ENCODE measurements at regions not wholly inside any gene's neighbourhood (a gene's known extent, or its start where the extent isn't known, plus 50 kb on each side); places are given as distances from the start of the nearest gene placed in this dataset.
"Not testable (repeated sequence)": the region's sequence is repeated elsewhere in the genome, so short reads cannot be mapped to it uniquely, and the experiment has no call there.

DNA sequence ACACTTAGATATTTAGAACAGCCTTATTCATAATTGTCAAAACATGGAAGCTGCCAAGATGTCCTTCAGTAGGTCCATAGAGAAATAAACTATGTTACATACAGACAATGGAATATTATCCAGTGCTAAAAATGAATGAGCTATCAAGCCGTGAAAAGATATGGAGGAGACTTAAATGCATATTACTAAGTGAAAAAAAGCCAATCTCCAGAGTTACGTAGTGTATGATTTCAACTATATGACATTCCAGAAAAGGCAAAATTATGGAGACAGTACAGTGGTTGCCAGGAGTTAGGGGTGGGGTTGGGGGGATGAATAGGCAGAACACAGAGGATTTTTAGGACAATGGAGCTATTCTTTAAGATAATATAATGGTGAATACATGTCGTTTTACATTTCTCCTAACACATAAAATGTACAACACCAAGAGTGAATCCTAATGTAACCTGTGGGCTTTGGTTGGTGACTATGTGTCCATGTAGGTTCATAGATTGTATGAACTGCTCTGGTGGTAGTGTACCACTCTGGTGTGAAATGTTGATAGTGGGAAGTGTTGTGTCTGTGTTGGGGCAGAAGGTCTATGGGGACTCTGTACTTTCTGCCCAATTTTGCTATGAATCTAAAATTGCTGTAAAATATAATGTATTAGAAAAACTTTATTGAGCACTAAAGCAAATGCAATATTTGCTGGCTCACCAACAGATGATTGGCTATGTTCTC is 122.6 kb downstream of the USP22 start:
- Histone ChIP-seq H3K36me3 (ENCODE audit: control insufficient read depth, insufficient read depth, low read length, severe bottlenecking) (no peaks in the 10 kb centered on the region), H3K9ac (ENCODE audit: low read length) (no peak overlapping the region), H3K27me3 (replicated peaks; ENCODE audit: control insufficient read depth, insufficient read depth, low read length) (no peaks in the 10 kb centered on the region), H3K9me3 (ENCODE audit: control insufficient read depth, low read length) (no peaks in the 10 kb centered on the region), H3K4me1 (ENCODE audit: control insufficient read depth, insufficient read depth, low read length) (peaks cover 11% of the 10 kb centered on the region), H3K4me3 (ENCODE audit: low read length) (no peak overlapping the region)
- DNase-seq (ENCODE audit: low read depth) = no peak

DNA sequence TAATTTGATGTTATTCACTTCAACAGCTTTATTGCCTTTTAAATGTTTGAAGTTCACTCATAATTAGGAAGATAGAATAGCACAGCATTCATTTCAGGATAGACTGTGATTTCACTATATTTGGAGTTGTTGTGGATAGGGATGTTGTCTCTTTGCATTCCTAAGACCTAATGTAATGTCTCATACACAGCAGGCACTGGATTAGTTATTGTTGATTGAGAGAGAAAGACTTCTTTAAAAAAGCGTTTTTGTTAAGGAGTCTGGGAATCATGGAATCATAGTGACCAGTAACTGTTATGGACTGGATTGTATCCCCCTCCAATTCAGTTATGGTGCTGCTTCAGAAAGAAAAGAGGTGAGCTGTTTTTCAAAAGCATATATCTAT is 122.0 kb downstream of the USP22 start:
- Histone ChIP-seq H3K9ac (ENCODE audit: low read length) (no peak overlapping the region), H3K36me3 (ENCODE audit: control insufficient read depth, insufficient read depth, low read length, severe bottlenecking) (no peaks in the 10 kb centered on the region), H3K9me3 (ENCODE audit: control insufficient read depth, low read length) (no peaks in the 10 kb centered on the region), H3K4me1 (ENCODE audit: control insufficient read depth, insufficient read depth, low read length) (peaks cover 11% of the 10 kb centered on the region), H3K27me3 (replicated peaks; ENCODE audit: control insufficient read depth, insufficient read depth, low read length) (no peaks in the 10 kb centered on the region), H3K4me3 (ENCODE audit: low read length) (no peak overlapping the region)
- DNase-seq (ENCODE audit: low read depth) = peak; percentile 61

DNA sequence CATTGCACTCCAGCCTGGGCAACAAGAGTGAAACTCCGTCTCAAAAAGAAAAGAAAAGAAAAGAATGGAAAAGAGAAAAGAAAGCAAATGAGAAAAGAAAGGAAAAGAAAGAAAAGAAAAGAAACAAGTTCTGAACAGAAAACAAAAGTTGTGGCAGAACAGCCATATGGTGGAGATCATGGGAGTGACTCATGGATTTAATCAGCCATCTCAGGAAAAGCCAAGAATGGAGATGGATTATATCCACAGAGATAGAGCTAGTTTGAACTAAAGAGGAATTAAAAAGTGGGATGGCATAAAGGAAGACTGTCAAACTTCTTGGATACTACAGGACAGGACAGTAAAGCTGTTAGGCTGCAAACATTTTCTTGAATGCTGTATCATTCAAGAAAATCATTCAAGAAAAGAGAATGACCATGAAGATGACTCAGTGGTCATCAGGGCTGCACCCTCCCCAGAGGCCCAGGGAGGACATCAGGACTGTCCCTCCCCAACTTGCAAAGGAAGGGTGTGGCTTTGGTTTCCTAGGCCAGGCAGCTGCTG is 120.6 kb downstream of the USP22 start:
- Histone ChIP-seq H3K36me3 (ENCODE audit: control insufficient read depth, insufficient read depth, low read length, severe bottlenecking) (no peaks in the 10 kb centered on the region), H3K4me3 (ENCODE audit: low read length) (no peak overlapping the region), H3K9ac (ENCODE audit: low read length) (no peak overlapping the region), H3K9me3 (ENCODE audit: control insufficient read depth, low read length) (no peaks in the 10 kb centered on the region), H3K4me1 (ENCODE audit: control insufficient read depth, insufficient read depth, low read length) (peaks cover 11% of the 10 kb centered on the region), H3K27me3 (replicated peaks; ENCODE audit: control insufficient read depth, insufficient read depth, low read length) (no peaks in the 10 kb centered on the region)
- DNase-seq (ENCODE audit: low read depth) = peak; percentile 57

DNA sequence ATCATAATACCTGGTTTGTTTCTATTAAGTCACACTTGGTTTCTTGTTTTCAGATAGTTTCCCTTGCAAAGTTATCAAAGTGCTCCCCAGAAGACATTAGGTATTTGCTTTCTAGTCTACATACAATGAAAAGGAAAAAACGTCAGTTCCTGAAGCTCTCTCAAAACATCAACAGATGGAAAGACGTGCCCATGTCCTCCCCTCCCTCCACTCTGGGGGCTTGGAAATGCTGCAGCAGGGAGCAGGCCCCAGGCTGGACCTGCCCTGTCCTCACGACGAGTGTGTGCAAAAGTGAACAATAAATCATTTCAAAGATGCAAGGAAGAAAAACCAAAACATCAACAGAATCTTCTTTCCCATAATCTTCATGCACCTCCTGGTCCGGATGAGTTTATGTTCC is 118.5 kb downstream of the USP22 start:
- Histone ChIP-seq H3K9ac (ENCODE audit: low read length) (no peak overlapping the region), H3K4me3 (ENCODE audit: low read length) (no peak overlapping the region)

DNA sequence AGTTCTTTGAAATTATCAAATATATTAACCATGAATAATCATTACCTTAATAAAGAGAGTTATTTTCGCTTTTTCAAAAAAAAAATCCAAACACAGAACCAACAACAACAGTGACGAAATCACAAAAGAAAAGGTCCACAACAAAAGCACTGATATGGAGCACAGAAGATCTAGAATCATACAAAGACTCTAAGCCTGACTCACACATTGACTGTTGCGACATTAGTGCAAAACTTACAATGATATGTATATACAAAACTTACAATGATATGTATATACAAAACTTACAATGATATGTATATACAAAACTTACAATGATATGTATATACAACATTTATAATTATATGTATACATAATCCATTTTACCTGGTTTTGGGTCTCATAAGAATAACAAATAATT is 117.7 kb downstream of the USP22 start:
- no peak overlapping the region for H3K9ac ChIP-seq (ENCODE audit: low read length)
- peak; percentile 53 for DNase-seq (ENCODE audit: low read depth)
- H3K4me1 ChIP-seq (ENCODE audit: control insufficient read depth, insufficient read depth, low read length) = peaks cover 11% of the 10 kb centered on the region
- no peaks in the 10 kb centered on the region for H3K9me3 ChIP-seq (ENCODE audit: control insufficient read depth, low read length)
- H3K27me3 ChIP-seq (replicated peaks; ENCODE audit: control insufficient read depth, insufficient read depth, low read length) = no peaks in the 10 kb centered on the region
- H3K36me3 ChIP-seq (ENCODE audit: control insufficient read depth, insufficient read depth, low read length, severe bottlenecking) = no peaks in the 10 kb centered on the region
- H3K4me3 ChIP-seq (ENCODE audit: low read length) = no peak overlapping the region

More for the DNA sequence above, 118.5 kb downstream of the USP22 start:
- DNase-seq (ENCODE audit: low read depth) = no peak
- Histone ChIP-seq H3K9me3 (ENCODE audit: control insufficient read depth, low read length) (no peaks in the 10 kb centered on the region), H3K27me3 (replicated peaks; ENCODE audit: control insufficient read depth, insufficient read depth, low read length) (no peaks in the 10 kb centered on the region), H3K4me1 (ENCODE audit: control insufficient read depth, insufficient read depth, low read length) (peaks cover 11% of the 10 kb centered on the region), H3K36me3 (ENCODE audit: control insufficient read depth, insufficient read depth, low read length, severe bottlenecking) (no peaks in the 10 kb centered on the region)

DNA sequence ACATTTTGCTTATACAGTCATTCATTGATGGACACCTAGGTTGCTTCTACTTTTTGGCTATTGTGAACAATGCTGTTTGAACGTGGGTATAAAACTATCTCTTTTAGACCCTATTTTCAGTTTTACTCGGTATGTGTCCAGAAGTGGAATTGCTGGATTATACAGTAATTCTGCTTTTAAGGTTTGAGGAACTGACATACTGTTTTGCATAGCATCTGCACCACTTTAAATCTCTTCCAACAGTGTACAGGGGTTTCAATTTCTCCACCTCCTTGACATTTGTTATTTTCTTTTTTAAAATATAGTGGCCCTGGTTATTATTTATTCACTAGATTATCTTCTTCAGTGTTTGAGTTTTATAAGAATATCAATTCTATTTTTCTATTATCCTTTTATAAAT is 116.9 kb downstream of the USP22 start:
- H3K27me3 ChIP-seq (replicated peaks; ENCODE audit: control insufficient read depth, insufficient read depth, low read length) = no peaks in the 10 kb centered on the region
- H3K4me3 ChIP-seq (ENCODE audit: low read length) = no peak overlapping the region
- no peak for DNase-seq (ENCODE audit: low read depth)
- peaks cover 5% of the 10 kb centered on the region for H3K4me1 ChIP-seq (ENCODE audit: control insufficient read depth, insufficient read depth, low read length)
- H3K9ac ChIP-seq (ENCODE audit: low read length) = no peak overlapping the region
- H3K36me3 ChIP-seq (ENCODE audit: control insufficient read depth, insufficient read depth, low read length, severe bottlenecking) = no peaks in the 10 kb centered on the region
- H3K9me3 ChIP-seq (ENCODE audit: control insufficient read depth, low read length) = no peaks in the 10 kb centered on the region

DNA sequence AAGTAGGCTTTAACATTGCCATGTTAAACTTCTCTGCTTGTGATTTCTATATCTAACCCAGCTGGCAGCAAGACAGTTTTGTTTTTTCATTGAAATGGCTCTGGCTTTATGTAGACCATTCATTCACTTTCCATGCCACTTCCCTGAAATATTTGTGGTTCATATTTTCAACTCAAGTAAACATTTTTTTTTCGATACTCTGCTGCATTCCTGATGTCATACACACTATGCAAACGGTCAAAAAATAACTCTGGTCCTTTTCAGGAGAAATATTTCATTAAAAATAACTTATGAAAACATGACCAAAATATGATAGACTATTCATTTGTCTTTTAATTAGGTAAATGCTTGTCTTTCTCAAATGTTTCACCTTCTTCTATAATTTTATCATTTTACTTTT is 116.3 kb downstream of the USP22 start:
- no peak overlapping the region for H3K4me3 ChIP-seq (ENCODE audit: low read length)
- H3K9ac ChIP-seq (ENCODE audit: low read length) = no peak overlapping the region
- peak; percentile 69 for DNase-seq (ENCODE audit: low read depth)
- H3K36me3 ChIP-seq (ENCODE audit: control insufficient read depth, insufficient read depth, low read length, severe bottlenecking) = no peaks in the 10 kb centered on the region
- no peaks in the 10 kb centered on the region for H3K27me3 ChIP-seq (replicated peaks; ENCODE audit: control insufficient read depth, insufficient read depth, low read length)
- H3K9me3 ChIP-seq (ENCODE audit: control insufficient read depth, low read length) = no peaks in the 10 kb centered on the region
- H3K4me1 ChIP-seq (ENCODE audit: control insufficient read depth, insufficient read depth, low read length) = peaks cover 4% of the 10 kb centered on the region

DNA sequence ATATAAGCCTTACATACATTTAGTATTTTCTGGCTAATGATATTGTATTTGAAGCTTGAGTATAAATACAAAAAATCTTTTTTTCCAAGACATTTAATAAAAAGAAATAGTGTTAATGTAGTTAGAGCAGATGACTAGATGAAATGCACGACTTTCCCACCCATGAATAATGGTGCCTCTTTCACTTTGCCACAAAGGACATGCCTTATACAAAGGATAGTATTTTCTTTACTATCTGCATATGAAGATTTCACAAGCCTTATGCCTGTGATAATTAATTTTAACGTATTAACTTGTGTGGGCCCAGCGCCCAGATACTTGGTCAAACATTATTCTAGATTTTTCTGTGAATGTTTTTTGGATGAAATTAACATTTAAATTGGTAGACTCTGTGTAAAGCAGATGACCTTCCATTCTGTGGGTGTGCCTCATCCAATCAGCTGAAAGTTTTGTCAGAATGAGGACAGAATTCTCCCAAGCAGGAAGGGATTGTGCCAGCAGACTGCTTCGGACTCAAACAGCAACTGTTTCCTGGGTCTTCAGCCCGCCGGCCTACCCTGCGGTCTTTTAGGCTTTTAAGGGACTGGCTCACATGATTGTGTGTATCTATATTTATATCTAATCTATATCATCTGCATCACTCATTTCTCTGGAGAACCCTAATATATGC is 115.4 kb downstream of the USP22 start:
- H3K36me3 ChIP-seq (ENCODE audit: control insufficient read depth, insufficient read depth, low read length, severe bottlenecking) = no peaks in the 10 kb centered on the region
- H3K9ac ChIP-seq (ENCODE audit: low read length) = no peak overlapping the region
- H3K4me1 ChIP-seq (ENCODE audit: control insufficient read depth, insufficient read depth, low read length) = peaks cover under 1% of the 10 kb centered on the region
- no peak overlapping the region for H3K4me3 ChIP-seq (ENCODE audit: low read length)
- no peaks in the 10 kb centered on the region for H3K9me3 ChIP-seq (ENCODE audit: control insufficient read depth, low read length)
- no peaks in the 10 kb centered on the region for H3K27me3 ChIP-seq (replicated peaks; ENCODE audit: control insufficient read depth, insufficient read depth, low read length)
- no peak for DNase-seq (ENCODE audit: low read depth)

DNA sequence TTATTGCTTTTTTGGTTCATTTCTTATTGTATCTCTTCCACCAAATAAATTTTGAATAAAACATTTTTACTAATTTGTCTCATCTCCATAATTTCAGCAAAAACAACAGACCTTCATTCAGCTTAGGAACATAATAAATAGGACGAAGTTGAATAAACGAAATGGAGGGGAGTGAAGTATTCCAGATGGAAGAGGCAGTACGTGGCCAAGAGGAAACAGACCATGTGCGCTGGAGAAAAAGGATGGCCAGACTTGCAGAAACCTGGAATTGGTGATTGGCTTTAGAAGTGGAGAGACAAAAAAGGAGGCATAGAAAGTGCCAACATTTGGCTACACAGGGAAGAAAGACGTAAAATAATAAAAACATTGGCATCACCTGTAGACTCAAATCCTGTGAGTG is 113.5 kb downstream of the USP22 start:
- no peak overlapping the region for H3K4me3 ChIP-seq (ENCODE audit: low read length)
- H3K27me3 ChIP-seq (replicated peaks; ENCODE audit: control insufficient read depth, insufficient read depth, low read length) = no peaks in the 10 kb centered on the region
- H3K9me3 ChIP-seq (ENCODE audit: control insufficient read depth, low read length) = no peaks in the 10 kb centered on the region
- peaks cover 3% of the 10 kb centered on the region for H3K4me1 ChIP-seq (ENCODE audit: control insufficient read depth, insufficient read depth, low read length)
- H3K36me3 ChIP-seq (ENCODE audit: control insufficient read depth, insufficient read depth, low read length, severe bottlenecking) = no peaks in the 10 kb centered on the region
- no peak for DNase-seq (ENCODE audit: low read depth)
- no peak overlapping the region for H3K9ac ChIP-seq (ENCODE audit: low read length)

DNA sequence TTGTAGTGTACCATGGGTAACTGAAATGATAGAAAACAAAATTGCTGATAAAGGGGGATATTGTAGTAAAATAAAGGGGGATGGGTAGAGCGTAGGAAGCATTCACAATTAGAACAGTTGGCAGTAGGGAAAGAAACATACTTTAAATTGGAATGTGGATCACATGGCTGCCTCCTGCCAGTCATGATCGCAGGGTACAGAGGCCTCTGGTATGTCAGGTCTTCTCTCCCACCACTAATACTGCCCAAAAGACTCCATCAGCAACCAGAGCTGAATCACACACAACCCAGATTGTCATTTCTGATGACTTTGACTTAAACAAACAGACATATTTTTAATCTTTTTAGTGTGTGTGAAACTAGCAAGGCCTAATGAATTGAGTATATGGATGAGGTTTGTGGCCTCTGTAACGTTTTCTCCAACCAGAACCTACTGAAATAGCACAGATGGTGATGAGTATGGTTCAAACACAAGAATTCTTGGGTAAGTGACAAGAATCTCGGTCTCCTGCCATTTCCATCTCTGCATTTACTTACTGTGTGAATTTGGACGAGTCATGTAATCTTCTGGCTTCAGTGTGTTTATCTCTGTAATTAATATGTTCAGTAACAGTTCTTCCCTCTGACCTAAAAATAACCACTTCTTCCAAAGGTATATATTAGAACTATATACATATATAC is 112.6 kb downstream of the USP22 start:
- Histone ChIP-seq H3K27me3 (replicated peaks; ENCODE audit: control insufficient read depth, insufficient read depth, low read length) (no peaks in the 10 kb centered on the region), H3K4me1 (ENCODE audit: control insufficient read depth, insufficient read depth, low read length) (peaks cover 6% of the 10 kb centered on the region), H3K9ac (ENCODE audit: low read length) (no peak overlapping the region), H3K9me3 (ENCODE audit: control insufficient read depth, low read length) (no peaks in the 10 kb centered on the region), H3K4me3 (ENCODE audit: low read length) (no peak overlapping the region), H3K36me3 (ENCODE audit: control insufficient read depth, insufficient read depth, low read length, severe bottlenecking) (no peaks in the 10 kb centered on the region)
- DNase-seq (ENCODE audit: low read depth) = peak; percentile 19

DNA sequence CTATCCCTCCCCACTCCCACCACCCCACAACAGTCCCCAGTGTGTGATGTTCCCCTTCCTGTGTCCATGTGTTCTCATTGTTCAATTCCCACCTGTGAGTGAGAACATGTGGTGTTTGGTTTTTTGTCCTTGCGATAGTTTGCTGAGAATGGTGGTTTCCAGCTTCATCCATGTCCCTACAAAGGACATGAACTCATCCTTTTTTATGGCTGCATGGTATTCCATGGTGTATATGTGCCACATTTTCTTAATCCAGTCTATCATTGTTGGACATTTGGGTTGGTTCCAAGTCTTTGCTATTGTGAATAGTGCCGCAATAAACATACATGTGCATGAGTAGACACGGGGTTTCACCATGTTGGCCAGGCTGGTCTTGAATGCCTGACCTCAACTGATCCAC is 109.8 kb downstream of the USP22 start:
- H3K4me1 ChIP-seq (ENCODE audit: control insufficient read depth, insufficient read depth, low read length) = peaks cover 26% of the 10 kb centered on the region
- not testable (repeated sequence) for H3K9me3 ChIP-seq (ENCODE audit: control insufficient read depth, low read length); H3K4me3 ChIP-seq (ENCODE audit: low read length); DNase-seq (ENCODE audit: low read depth); H3K36me3 ChIP-seq (ENCODE audit: control insufficient read depth, insufficient read depth, low read length, severe bottlenecking); H3K27me3 ChIP-seq (replicated peaks; ENCODE audit: control insufficient read depth, insufficient read depth, low read length); H3K9ac ChIP-seq (ENCODE audit: low read length)
